GM23338 (cell line): ENCODE measurements at regions not wholly inside any gene's neighbourhood (a gene's known extent, or its start where the extent isn't known, plus 50 kb on each side); places are given as distances from the start of the nearest gene placed in this dataset.

Experiments used
- ATAC-seq: fragments of 200-7000 bp; cut with Tn5 transposase; 3 replicates; pipeline ENCODE4 v1.9.1; 2020
- DNase-seq: peaks from one replicate; pipeline ENCODE4 v3.0.0-alpha.2; 2015; ENCODE audit warnings: low spot score
- H2AFZ ChIP-seq: fragments of 200-600 bp; sonication (generic); 2 replicates; pipeline ENCODE4 v1.8.0; 2016; ENCODE audit warnings: antibody characterized with exemption, mild to moderate bottlenecking, moderate library complexity
- H3F3A ChIP-seq: fragments of 200-600 bp; sonication (generic); replicated peaks from 2 replicates; pipeline ENCODE4 v1.8.0; 2017; ENCODE audit warnings: antibody characterized with exemption, mixed run types, low read depth
- H3K27ac ChIP-seq: fragments of 200-600 bp; sonication (generic); 2 replicates; pipeline ENCODE4 v1.6.1; 2016; ENCODE audit warnings: low read depth
- H3K27me3 ChIP-seq: fragments of 200-600 bp; sonication (generic); 2 replicates; pipeline ENCODE4 v1.8.0; 2016; ENCODE audit warnings: mild to moderate bottlenecking, mixed run types, moderate library complexity; ENCODE audit not compliant: insufficient read depth
- H3K36me3 ChIP-seq: fragments of 200-600 bp; sonication (generic); 2 replicates; pipeline ENCODE4 v1.8.0; 2016; ENCODE audit warnings: mild to moderate bottlenecking; ENCODE audit not compliant: insufficient read depth
- H3K4me1 ChIP-seq: fragments of 200-600 bp; sonication (generic); 2 replicates; pipeline ENCODE4 v1.8.0; 2016; ENCODE audit warnings: mild to moderate bottlenecking, moderate library complexity; ENCODE audit not compliant: insufficient read depth
- H3K4me2 ChIP-seq: fragments of 200-600 bp; sonication (generic); 2 replicates; pipeline ENCODE4 v1.7.1; 2017; ENCODE audit warnings: mixed run types
- H3K4me3 ChIP-seq: fragments of 200-600 bp; sonication (generic); 2 replicates; pipeline ENCODE4 v1.6.1; 2016; ENCODE audit warnings: mixed run types
- H3K79me2 ChIP-seq: fragments of 200-600 bp; sonication (generic); replicated peaks from 2 replicates; pipeline ENCODE4 v1.8.0; 2017; ENCODE audit warnings: mild to moderate bottlenecking; ENCODE audit not compliant: insufficient read depth
- H3K9me2 ChIP-seq: fragments of 200-600 bp; sonication (generic); 2 replicates; pipeline ENCODE4 v1.8.0; 2017; ENCODE audit not compliant: insufficient read depth
- H4K20me1 ChIP-seq: fragments of 200-600 bp; sonication (generic); replicated peaks from 2 replicates; pipeline ENCODE4 v1.8.0; 2017; ENCODE audit warnings: mild to moderate bottlenecking; ENCODE audit not compliant: insufficient read depth
- H3K27ac Mint-ChIP-seq: 2 replicates; pipeline ENCODE4 v1.8.0; 2020; ENCODE audit warnings: inconsistent platforms, mild to moderate bottlenecking, moderate library complexity, mixed read lengths
- H3K27me3 Mint-ChIP-seq: 3 replicates; pipeline ENCODE4 v1.8.0; 2022; ENCODE audit warnings: low read depth, mild to moderate bottlenecking, moderate library complexity, mixed read lengths, inconsistent platforms; ENCODE audit not compliant: insufficient read depth, poor library complexity
- H3K36me3 Mint-ChIP-seq: 3 replicates; pipeline ENCODE4 v1.8.0; 2021; ENCODE audit warnings: low read depth, mild to moderate bottlenecking, inconsistent platforms, moderate library complexity, mixed read lengths
- H3K4me1 Mint-ChIP-seq: 3 replicates; pipeline ENCODE4 v1.8.0; 2020; ENCODE audit warnings: mild to moderate bottlenecking, inconsistent platforms, mixed read lengths
- H3K4me3 Mint-ChIP-seq: 3 replicates; pipeline ENCODE4 v1.8.0; 2021; ENCODE audit warnings: moderate library complexity, mild to moderate bottlenecking, inconsistent platforms, mixed read lengths
- H3K9me3 Mint-ChIP-seq: 3 replicates; pipeline ENCODE4 v1.8.0; 2020; ENCODE audit warnings: moderate library complexity, mild to moderate bottlenecking, inconsistent platforms, mixed read lengths
- CREB1 ChIP-seq: fragments of 250-450 bp; sonication (Bioruptor Pico); IDR thresholded peaks from 2 replicates; pipeline ENCODE4 v1.5.0; 2020; ENCODE audit warnings: low read depth, mild to moderate bottlenecking, moderate library complexity
- CTCF ChIP-seq, 2 experiments: fragments of 200-600 bp in 1 of 2; sonication (generic) in 1 of 2; conservative IDR thresholded peaks; 2 replicates each; pipeline versions ENCODE4 v1.5.1 to v1.6.1; 2016 to 2017; ENCODE audit warnings: antibody characterized with exemption in 2 of 2, low read depth in 2 of 2, mild to moderate bottlenecking in 2 of 2, moderate library complexity in 1 of 2
- EZH2 ChIP-seq: fragments of 200-600 bp; sonication (generic); IDR thresholded peaks from one replicate; pipeline ENCODE4 v1.8.0; 2017; ENCODE audit warnings: antibody characterized with exemption, mild to moderate bottlenecking, low read depth; ENCODE audit not compliant: unreplicated experiment
- EZH2phosphoT487 ChIP-seq: fragments of 200-600 bp; sonication (generic); IDR thresholded peaks from one replicate; pipeline ENCODE4 v1.8.1; 2018; ENCODE audit warnings: antibody characterized with exemption; ENCODE audit not compliant: unreplicated experiment
- NANOG ChIP-seq: IDR thresholded peaks from 2 replicates; pipeline ENCODE4 v1.6.1; 2016; ENCODE audit warnings: antibody characterized with exemption, borderline replicate concordance
- REST ChIP-seq: IDR thresholded peaks from one replicate; pipeline ENCODE4 v1.6.1; 2018; ENCODE audit warnings: antibody characterized with exemption; ENCODE audit not compliant: unreplicated experiment
- STAT1 ChIP-seq: IDR thresholded peaks from one replicate; pipeline ENCODE4 v1.6.1; 2016; ENCODE audit warnings: antibody characterized with exemption; ENCODE audit not compliant: unreplicated experiment
- ZNF462 ChIP-seq: fragments of 250-450 bp; sonication (Bioruptor Pico); IDR thresholded peaks from 2 replicates; pipeline ENCODE4 v1.5.0; 2020; ENCODE audit warnings: mild to moderate bottlenecking, moderate library complexity

GRCh38 chr2:121110924-121111323 lies 174.1 kb downstream of the TFCP2L1 start (continued):
- TF ChIP-seq ZNF462 (CRISPR knock-in tag) (no peak), NANOG (no peak)

GRCh38 chr2:121118951-121119350 lies 166.1 kb downstream of the TFCP2L1 start:
- Histone ChIP-seq H4K20me1 (no peaks in the 10 kb centered on the region), H3K4me1 (no peaks in the 10 kb centered on the region), H3K36me3 (no peaks in the 10 kb centered on the region), H3F3A (no peaks in the 10 kb centered on the region), H3K79me2 (no peaks in the 10 kb centered on the region), H3K9me2 (no peaks in the 10 kb centered on the region), H3K4me2 (no peak overlapping the region), H2AFZ (no peak overlapping the region), H3K27ac (no peak overlapping the region), H3K27me3 (no peaks in the 10 kb centered on the region), H3K4me3 (no peak overlapping the region)
- ATAC-seq, result no peak
- H3K4me1 Mint-ChIP-seq, result no peaks in the 10 kb centered on the region
- no peak overlapping the region for H3K27ac Mint-ChIP-seq
- H3K36me3 Mint-ChIP-seq, result no peaks in the 10 kb centered on the region
- no peaks in the 10 kb centered on the region for H3K9me3 Mint-ChIP-seq
- H3K27me3 Mint-ChIP-seq, result no peaks in the 10 kb centered on the region
- DNase-seq, result no peak
- H3K4me3 Mint-ChIP-seq, result no peak overlapping the region
- TF ChIP-seq REST (no peak), STAT1 (no peak), EZH2phosphoT487 (no peak), CREB1 (CRISPR knock-in tag) (no peak), CTCF (conservative IDR thresholded peaks at IDR 0.05; ENCODE audit: low read depth in 2 of 2) (no peak), EZH2 (no peak)
